IPS DF 6.9 (cell line): ENCODE measurements at regions not wholly inside any gene's neighbourhood (a gene's known extent, or its start where the extent isn't known, plus 50 kb on each side); places are given as distances from the start of the nearest gene placed in this dataset.

Experiments
- DNase-seq: peaks from one replicate; pipeline ENCODE4 v3.0.0-alpha.2; 2013; ENCODE audit warnings: low read depth, low spot score
- H3K27ac ChIP-seq: one replicate; pipeline ENCODE4 v1.5.1; 2013; ENCODE audit warnings: low read length, control low read depth
- H3K27me3 ChIP-seq: 2 replicates; pipeline ENCODE4 v1.6.1; 2013; ENCODE audit warnings: mild to moderate bottlenecking, low read length; ENCODE audit not compliant: control insufficient read depth, insufficient read depth
- H3K36me3 ChIP-seq: 2 replicates; pipeline ENCODE4 v1.6.1; 2013; ENCODE audit warnings: low read length; ENCODE audit not compliant: control insufficient read depth, insufficient read depth
- H3K4me1 ChIP-seq: 2 replicates; pipeline ENCODE4 v1.6.1; 2013; ENCODE audit warnings: low read length; ENCODE audit not compliant: control insufficient read depth, insufficient read depth
- H3K4me3 ChIP-seq: 2 replicates; pipeline ENCODE4 v1.5.1; 2013; ENCODE audit warnings: mild to moderate bottlenecking, low read length
- H3K9me3 ChIP-seq: 2 replicates; pipeline ENCODE4 v1.6.1; 2013; ENCODE audit warnings: low read length, inconsistent platforms; ENCODE audit not compliant: control insufficient read depth, insufficient read depth
- WGBS: extraction: QIAGEN DNeasy Blood & Tissue Kit; methylation state at CpG from one replicate; pipeline ENCODE4 v1.1.7; 2013; ENCODE audit warnings: mixed read lengths, missing lambda C conversion rate; ENCODE audit not compliant: insufficient read length, insufficient coverage; 5-methylcytosine and 5-hydroxymethylcytosine counted together

DNA sequence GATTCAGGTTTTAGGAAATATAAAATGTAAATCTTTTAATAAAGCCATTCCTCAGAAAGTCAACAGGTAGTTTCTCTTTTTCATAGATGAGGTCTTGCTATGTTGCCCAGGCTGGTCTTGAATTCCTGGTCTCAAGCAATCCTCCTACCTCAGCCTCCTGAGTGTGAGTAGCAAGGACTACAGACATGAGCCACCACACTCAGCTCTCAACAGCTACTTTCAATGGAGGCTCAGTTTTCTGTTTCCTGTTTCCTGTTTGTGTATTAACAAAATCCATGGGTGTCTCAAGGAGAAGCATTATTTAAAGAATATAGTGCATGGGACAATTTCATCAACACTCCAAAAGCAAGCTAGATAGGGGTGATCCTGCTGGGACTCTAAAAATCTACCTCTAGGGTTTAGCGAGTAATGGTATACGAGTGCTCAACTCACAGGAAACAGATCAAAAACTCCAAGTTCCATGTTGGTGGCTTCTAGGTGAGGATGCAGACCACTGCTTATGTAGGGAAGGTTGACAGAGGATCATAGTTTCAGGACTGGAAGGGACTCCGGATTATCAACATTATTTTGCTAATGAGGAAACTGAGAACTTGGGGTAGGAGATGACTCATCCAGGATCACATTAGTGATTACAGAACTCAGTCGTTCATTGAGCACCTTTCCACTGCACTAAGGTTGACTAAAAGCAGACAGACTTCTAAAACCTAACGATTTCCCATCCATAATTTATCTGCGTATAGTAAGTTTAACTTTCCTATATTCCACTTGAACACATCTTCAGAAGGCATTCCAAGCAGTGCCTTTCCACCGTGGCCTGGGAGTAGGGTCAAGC, 61.7 kb upstream of the WIPF1 start:
- H3K9me3 ChIP-seq, result no peaks in the 10 kb centered on the region

DNA sequence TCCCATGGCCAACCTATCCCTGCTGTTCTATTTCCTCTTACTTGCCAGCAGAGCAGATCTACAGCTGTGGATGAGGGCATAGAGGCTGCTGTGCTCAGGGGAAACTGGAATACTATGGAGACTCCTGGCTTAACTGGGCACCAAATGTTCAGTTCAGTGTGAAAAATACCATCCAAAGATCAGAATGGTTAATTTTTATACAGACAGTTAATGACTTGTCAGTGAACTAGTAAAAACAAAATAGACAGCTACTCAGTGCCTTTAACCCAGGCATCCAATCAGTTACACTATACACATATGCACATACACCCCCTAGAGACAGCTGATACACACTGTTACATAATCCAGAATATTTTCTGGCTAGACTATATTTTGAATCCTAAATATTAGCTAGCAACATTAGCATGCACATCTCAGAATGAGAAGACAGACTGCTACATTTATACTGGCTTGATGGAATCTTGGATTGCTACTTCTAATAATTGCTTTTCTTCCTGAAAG, 59.1 kb upstream of the WIPF1 start:
- DNase-seq, result no peak
- Histone ChIP-seq H3K27ac (no peak overlapping the region), H3K36me3 (no peaks in the 10 kb centered on the region), H3K9me3 (no peaks in the 10 kb centered on the region), H3K4me1 (no peaks in the 10 kb centered on the region), H3K4me3 (no peak overlapping the region), H3K27me3 (no peaks in the 10 kb centered on the region)

More for the DNA sequence above, 61.7 kb upstream of the WIPF1 start:
- Histone ChIP-seq H3K4me1 (0 out of 2 replicates have a peak, but pooled peaks cover 2% of the 10 kb centered on the region), H3K27ac (no peak overlapping the region), H3K36me3 (no peaks in the 10 kb centered on the region), H3K4me3 (no peak overlapping the region), H3K27me3 (no peaks in the 10 kb centered on the region)
- no CpG with 5 or more reads among the region's 7 CpGs for WGBS
- DNase-seq, result no peak

DNA sequence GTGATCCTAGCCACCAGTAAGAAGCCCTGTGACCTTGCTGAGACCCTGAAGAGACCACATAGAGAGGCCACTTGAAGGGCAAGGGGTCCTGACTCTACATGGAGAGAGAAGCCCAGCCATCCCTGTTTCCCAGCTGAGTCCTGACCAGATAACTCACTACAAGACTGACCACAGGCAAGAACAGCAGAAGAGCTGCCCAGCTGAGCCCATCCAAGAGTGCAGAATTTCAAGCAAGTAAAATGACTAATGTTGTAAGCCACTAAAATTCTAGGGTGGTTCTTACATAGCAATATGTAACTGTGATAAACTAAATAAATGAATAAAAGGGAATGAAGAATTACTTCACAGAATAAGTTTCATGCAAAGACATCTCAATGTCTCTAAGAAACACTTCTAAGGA, 58.4 kb upstream of the WIPF1 start:
- no peaks in the 10 kb centered on the region for H3K9me3 ChIP-seq
- H3K27ac ChIP-seq, result no peak overlapping the region
- no peaks in the 10 kb centered on the region for H3K4me1 ChIP-seq
- no peaks in the 10 kb centered on the region for H3K36me3 ChIP-seq
- DNase-seq, result no peak
- no peaks in the 10 kb centered on the region for H3K27me3 ChIP-seq
- H3K4me3 ChIP-seq, result no peak overlapping the region

DNA sequence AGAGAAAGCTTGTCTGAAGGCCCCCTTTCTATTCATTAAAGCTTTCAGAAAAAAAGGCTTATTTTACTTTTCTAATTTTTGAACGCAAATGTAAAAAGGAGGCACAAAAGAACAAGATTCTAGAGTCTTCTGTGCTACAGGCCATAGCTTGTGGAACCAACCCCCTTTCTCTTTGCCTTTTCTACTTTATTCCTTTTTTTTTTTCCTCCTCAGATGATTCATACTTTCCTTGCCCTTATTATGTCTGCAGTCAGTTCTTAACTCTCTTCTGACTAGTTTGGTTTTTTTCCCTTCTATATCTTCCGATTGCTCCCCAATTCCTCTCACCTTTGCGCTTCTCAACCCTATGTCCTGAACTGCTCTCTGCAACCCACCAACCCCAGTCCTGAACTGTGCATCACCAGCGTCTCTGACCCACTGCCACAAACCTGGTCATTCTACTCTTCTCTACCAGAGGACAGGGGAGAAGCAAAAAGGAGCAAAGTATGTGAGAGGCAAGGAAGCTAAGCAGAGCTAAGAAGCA, 56.9 kb upstream of the WIPF1 start:
- H3K27ac ChIP-seq, result no peak overlapping the region
- no peak for DNase-seq
- no CpG with 5 or more reads among the region's 4 CpGs for WGBS

DNA sequence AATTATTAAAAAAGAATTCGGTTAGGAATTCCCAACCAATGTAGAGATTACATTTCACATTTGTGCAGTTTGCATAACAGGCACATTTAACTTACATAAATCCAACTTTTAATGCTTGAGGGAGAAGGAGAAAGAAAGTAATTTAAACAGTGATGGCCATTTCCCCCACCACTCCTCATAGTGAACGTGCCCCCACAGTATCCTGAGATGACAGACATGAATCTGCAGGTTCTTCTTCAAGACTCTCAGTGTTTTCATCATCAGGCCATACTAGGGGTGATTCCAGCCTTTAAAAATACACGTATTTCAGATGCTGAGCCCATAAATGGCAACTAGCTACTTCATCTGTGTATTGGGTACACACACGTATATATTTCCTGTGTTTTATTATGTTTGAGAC, 51.3 kb upstream of the WIPF1 start:
- Histone ChIP-seq H3K9me3 (no peaks in the 10 kb centered on the region), H3K27ac (no peak overlapping the region), H3K4me1 (no peaks in the 10 kb centered on the region), H3K36me3 (no peaks in the 10 kb centered on the region), H3K4me3 (no peak overlapping the region), H3K27me3 (no peaks in the 10 kb centered on the region)
- no CpG with 5 or more reads among the region's 4 CpGs for WGBS
- DNase-seq, result no peak

More for the DNA sequence above, 56.9 kb upstream of the WIPF1 start:
- Histone ChIP-seq H3K9me3 (no peaks in the 10 kb centered on the region), H3K27me3 (no peaks in the 10 kb centered on the region), H3K4me3 (no peak overlapping the region), H3K4me1 (no peaks in the 10 kb centered on the region), H3K36me3 (no peaks in the 10 kb centered on the region)
